HG03521 (cell line): ENCODE measurements at regions not wholly inside any gene's neighbourhood (a gene's known extent, or its start where the extent isn't known, plus 50 kb on each side); places are given as distances from the start of the nearest gene placed in this dataset.

Experiments used
- ATAC-seq: cut with Tn5 transposase; IDR thresholded peaks from one replicate; pipeline ENCODE4 v1.9.1; 2021; ENCODE audit warnings: mild to moderate bottlenecking, moderate library complexity; ENCODE audit not compliant: unreplicated experiment

GRCh38 chr4:38189445-38189844 lies 229.2 kb downstream of the PTTG2 start:
- ATAC-seq = no peak

- ATAC-seq = no peak
These were observed 230.6 kb downstream of the PTTG2 start for GRCh38 chr4:38190717-38191178.

GRCh38 chr4:38192516-38192915 lies 232.3 kb downstream of the PTTG2 start:
- ATAC-seq = no peak

- ATAC-seq = no peak
These were observed 233.2 kb downstream of the PTTG2 start for GRCh38 chr4:38193236-38193863.

GRCh38 chr4:38194047-38194602 lies 233.9 kb downstream of the PTTG2 start:
- no peak for ATAC-seq

GRCh38 chr4:38195486-38195885 lies 235.3 kb downstream of the PTTG2 start:
- ATAC-seq = no peak

DNA sequence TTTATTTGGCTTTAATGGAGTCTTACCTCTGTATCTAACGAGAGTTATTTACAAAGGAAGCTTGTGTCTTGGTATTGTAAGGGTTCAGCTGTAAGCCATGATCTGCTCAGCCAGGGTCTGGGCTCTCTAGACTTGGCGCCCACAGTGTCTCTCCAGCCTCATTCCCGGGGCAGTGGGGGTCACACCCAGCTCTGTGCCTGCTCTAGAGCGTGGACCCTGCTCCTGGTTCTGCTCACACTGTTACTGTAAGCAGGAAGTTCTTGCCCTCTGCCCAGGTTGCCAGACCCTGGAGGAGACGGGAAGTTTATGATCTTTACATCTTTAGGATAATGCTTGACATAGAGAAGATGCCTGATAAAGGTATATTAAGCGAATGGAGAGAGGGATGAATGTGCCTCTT lies 235.7 kb downstream of the PTTG2 start:
- no peak for ATAC-seq

DNA sequence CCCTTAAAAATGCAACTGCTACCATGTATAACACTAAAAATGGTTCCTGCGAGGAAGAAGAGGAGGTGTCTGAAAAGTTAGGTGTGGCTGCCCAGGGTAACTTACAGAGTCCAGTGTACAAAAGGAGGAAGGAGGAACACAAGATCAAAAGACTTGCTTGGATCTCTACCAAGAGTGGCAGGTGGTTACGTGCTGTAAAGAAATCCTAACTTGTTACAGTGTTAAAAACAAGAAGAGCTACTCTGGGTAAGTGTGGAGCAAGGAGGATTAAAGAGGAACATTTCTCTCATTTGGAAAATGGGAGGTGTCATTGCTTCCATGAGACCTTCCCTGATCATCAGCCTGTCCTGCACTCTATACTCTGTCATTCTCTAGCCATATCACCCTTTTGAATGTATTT lies 242.0 kb downstream of the PTTG2 start:
- ATAC-seq = no peak

DNA sequence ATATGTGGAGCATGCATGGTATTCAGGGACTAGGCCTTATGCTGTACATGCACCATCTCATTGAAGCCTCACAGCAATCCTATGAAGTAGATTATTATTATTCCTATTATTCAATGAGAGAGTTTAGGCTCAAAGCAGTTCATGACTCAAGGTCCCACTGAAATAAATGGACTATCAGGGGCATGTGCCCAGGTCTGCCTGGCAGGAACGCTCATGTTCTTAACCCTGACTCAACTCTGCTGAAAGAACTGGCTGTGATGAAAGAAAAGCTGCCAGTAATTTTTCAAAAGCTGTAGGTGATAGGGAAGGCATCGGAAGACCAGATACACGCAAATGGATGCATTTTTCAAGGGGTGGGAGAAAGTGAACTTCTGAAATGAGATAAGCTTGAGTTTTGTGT lies 243.4 kb downstream of the PTTG2 start:
- ATAC-seq = no peak

DNA sequence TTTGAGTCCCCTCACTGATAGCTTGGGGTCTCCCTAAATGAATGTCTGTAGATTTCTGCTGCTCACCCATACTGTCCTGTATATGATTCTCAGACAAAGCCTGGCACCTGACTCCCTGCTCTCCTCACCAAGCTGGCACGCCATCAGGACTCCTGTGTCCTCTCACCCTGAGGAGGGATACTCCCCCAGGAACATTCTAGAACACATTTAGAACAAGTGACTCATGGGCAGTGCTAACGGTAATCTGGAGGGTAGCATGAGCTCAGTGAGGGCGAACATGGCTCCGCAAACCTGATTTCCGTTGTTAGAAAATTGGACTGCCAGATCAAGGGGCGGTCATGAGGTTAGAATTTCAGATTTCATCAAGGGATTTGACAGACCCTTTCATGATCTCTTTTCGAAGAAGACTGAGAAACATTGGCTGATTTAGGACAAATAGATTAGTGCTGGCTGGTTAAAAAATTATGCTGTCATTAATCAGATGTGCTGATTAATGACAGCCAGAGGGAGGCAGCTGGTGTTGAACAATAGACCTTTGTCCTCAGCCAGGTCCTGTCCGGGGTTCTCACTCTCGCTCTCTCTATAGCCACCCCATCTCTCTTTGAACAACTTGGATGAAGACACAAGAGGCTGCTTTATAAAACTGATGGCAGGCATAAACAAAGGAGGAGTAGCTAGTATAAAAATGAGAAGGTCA lies 244.3 kb downstream of the PTTG2 start:
- no peak for ATAC-seq

DNA sequence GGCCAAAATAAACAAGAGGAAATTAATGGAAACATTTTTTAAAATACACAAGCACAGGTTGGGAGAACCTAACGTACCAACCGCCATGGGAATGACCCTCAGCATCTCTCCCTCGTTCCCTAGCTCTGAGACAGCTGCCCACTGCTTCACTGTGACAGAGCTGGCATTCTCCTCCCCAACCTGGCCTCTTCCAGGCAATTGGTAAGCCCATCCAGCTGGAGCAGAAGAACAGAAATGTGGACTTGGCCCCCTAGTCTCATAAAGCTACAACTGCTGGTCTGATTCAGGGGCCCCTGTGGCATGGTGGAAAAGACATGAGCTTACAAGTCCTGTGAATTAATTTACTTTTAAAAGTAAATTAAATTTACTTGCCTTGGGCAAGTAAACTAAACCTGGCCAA lies 245.1 kb downstream of the PTTG2 start:
- no peak for ATAC-seq

GRCh38 chr4:38207110-38207457 lies 246.9 kb downstream of the PTTG2 start:
- ATAC-seq = no peak

- no peak for ATAC-seq
These were observed 249.5 kb downstream of the PTTG2 start for GRCh38 chr4:38209654-38210053.

DNA sequence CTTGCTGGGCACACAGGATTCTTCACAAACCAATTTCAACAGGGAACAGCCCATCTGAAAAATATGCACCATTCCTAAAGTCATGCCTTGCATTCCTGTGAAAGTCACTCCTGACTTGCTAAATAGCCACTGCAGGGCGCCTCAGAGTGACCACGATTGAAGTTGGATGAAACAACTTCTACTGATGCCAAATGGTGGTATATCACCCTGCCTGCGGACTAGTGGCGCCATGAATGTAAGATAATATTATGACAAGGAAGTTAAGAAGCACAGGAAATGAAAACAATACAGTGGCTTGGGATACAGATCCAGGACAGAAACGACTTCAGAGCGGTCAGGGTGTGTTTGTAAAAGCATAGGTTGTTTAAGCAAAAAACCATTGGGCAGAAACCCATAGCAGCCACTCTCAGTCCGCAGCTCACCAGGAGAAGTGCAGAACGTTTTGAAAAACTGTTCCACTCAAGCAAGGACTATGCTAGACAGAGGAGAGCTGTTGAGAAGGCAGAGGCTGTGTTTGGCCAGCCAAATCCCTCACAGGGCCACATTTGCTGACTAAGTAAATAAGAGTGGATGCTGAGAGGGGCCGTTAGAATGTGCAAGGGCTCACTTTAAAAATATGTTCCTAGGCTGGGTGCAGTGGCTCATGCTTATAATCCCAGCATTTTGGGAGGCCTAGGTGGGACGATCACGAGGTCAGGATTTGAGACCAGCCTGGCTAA lies 250.4 kb downstream of the PTTG2 start:
- ATAC-seq = no peak

- no peak for ATAC-seq
These were observed 251.7 kb downstream of the PTTG2 start for GRCh38 chr4:38211885-38212284.

DNA sequence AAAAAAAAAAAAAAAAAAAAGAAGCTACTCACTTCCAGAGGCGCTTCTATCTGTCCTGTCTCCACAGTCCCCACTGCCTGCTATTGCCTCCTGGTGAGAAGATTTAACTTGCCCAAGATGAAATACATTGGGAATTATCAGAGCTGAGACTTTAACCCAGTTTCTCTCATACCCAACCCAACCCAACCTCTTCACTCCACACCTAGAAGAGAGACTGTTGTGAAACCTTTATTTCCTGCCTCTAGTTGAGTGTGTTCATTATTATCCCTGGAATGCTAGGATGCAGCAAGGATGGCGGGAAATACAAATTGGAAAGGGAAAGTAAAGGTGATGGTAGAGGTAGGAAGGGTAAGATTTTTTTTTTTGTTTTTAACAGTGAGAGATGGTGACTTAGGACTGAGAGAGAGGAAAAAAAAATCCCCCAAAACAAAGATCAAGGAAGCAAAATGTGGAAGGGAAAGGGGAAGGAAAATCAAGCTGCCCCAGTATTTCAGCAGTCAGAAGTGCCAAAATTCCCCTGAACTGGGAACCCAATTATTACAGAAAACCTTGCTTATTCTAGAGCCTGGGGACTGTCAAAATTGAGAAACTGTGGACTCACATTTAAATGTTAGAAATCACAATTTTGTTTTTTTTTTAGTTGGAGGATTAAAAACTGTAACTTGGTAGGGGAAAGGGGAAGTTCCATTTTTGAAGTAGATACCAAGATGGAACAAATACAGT lies 253.0 kb downstream of the PTTG2 start:
- ATAC-seq = no peak

DNA sequence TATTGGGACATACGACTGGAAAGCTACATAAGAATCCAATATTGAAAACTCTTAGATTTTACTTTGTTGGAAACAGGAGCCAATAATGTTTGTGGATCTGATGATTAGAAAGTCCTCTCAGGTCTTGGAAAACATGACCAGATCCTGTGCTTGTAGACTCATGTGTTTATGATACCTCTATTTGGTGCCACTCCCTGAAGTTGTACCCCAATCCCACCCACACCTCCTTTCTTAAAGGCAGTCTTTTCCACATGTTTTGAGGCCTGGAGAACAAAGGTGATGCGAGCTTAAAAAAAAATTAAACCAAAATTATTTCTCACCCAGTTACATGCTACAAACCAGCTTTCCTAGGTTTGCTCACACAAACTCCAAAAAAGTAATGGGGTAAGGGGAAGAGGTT lies 262.7 kb downstream of the PTTG2 start:
- ATAC-seq = no peak

DNA sequence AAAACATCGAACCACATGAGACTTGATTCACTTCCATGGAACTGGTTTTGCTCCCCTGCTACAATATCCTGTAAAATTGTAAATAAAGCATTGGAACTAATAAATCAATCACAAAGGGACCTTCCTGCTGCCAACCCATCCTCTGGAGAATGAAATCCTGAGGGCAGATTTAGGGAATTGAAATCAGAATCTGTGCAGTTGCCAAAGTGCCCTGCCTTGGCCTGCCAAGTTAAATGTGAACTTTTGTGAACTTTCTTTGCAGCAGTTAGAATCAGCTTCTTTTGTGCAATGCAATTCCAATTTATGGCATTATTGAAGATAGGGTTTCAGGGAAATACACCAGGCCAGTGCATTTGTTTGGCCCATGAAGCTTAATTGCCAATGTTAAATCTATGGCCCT lies 263.1 kb downstream of the PTTG2 start:
- no peak for ATAC-seq

- ATAC-seq = no peak
These were observed 263.6 kb downstream of the PTTG2 start for GRCh38 chr4:38223782-38224236.

GRCh38 chr4:38224850-38225249 lies 264.7 kb downstream of the PTTG2 start:
- ATAC-seq = no peak

DNA sequence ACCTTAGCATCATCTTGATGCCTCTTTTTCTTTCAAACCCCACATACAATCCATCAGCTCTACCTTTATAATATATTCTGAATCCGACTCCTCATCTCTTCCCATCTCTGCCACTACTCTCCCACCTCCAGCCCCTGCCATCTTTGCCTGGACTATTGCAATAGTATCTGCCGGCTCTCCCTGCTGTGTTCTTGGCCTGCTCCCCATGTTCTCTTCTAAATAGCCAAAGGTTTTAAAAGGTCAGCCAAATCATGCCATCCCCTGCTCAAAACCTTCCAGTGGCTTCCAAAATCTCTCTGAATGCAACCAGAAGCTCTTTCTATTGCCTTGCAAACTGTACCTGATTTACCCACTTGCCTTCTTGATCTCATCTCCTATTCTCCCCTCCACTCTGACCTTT lies 266.0 kb downstream of the PTTG2 start:
- ATAC-seq = no peak
